A549 (cell line): ENCODE measurements at regions not wholly inside any gene's neighbourhood (a gene's known extent, or its start where the extent isn't known, plus 50 kb on each side); places are given as distances from the start of the nearest gene placed in this dataset.

Experiments
- ATAC-seq, 2 experiments: fragments of 200-7000 bp in 1 of 2; fragments of >200 bp in 1 of 2; cut with Nextera tagmentation in 1 of 2; cut with Tn5 transposase in 1 of 2; 3 replicates each; pipeline versions ENCODE4 v1.8.0 to v1.9.1; 2018 to 2020; ENCODE audit warnings: mild to moderate bottlenecking in 1 of 2, moderate library complexity in 1 of 2
- CTCF ChIA-PET: fragments of 300-600 bp; sonication (Branson Sonifier 250); formaldehyde crosslinking; extraction: SDS; loops from one replicate; lab custom pipeline; 2021; ENCODE audit warnings: antibody characterized with exemption, inconsistent platforms; lab: Yijun Ruan, JAX
- POLR2A ChIA-PET: fragments of 350-600 bp; formaldehyde crosslinking; extraction: SDS; loops from one replicate; lab custom pipeline; 2021; ENCODE audit warnings: antibody characterized with exemption, inconsistent platforms; lab: Yijun Ruan, JAX
- DNase-seq, 2 experiments: peaks; one replicate each; pipeline versions ENCODE4 v3.0.0 to v3.0.0-alpha.2; 2011 to 2016; ENCODE audit warnings: low read depth in 1 of 2, low spot score in 1 of 2
- FAIRE-seq: peaks from 2 replicates; lab custom pipeline; 2011; peaks lifted over from hg19 to GRCh38; lab: Jason Lieb, UNC
- H3K27ac ChIP-seq, 2 experiments: fragments of >200 bp; sonication (Bioruptor Twin); formaldehyde crosslinking; 3 replicates each; pipeline ENCODE4 v1.5.1; 2016 to 2017
- H3K4me1 ChIP-seq: fragments of >200 bp; sonication (Bioruptor Twin); formaldehyde crosslinking; 3 replicates; pipeline ENCODE4 v1.6.1; 2016
- H3K4me2 ChIP-seq: fragments of >200 bp; sonication (Bioruptor Twin); formaldehyde crosslinking; 3 replicates; pipeline ENCODE4 v1.6.1; 2016
- H3K4me3 ChIP-seq: fragments of >200 bp; sonication (Bioruptor Twin); formaldehyde crosslinking; 3 replicates; pipeline ENCODE4 v1.5.1; 2016
- H3K9me3 ChIP-seq: fragments of >200 bp; sonication (Bioruptor Twin); formaldehyde crosslinking; 3 replicates; pipeline ENCODE4 v1.6.1; 2016
- BCL3 ChIP-seq: fragments of >200 bp; sonication (Bioruptor Twin); formaldehyde crosslinking; IDR thresholded peaks from 3 replicates; pipeline ENCODE4 v1.6.1; 2016
- CBX8 ChIP-seq: fragments of 200-600 bp; sonication (generic); IDR thresholded peaks from 2 replicates; pipeline ENCODE4 v1.6.1; 2016
- CEBPB ChIP-seq, 2 experiments: fragments of >200 bp in 1 of 2; sonication (Bioruptor Twin) in 1 of 2; formaldehyde crosslinking in 1 of 2; IDR thresholded peaks; 2 replicates each; pipeline ENCODE4 v1.6.1; 2012 to 2016
- CHD2 ChIP-seq: fragments of 150-350 bp; IDR thresholded peaks from 2 replicates; pipeline ENCODE4 v1.6.1; 2014; ENCODE audit warnings: low read length; ENCODE audit not compliant: partially characterized antibody
- CHD4 ChIP-seq: fragments of 200-600 bp; sonication (generic); IDR thresholded peaks from 2 replicates; pipeline ENCODE4 v1.6.1; 2016; ENCODE audit warnings: antibody characterized with exemption, mild to moderate bottlenecking, borderline replicate concordance
- EHF ChIP-seq: fragments of 250-450 bp; sonication (Bioruptor Pico); IDR thresholded peaks from 2 replicates; pipeline ENCODE4 v1.5.0; 2020; ENCODE audit warnings: mild to moderate bottlenecking
- EHMT2 ChIP-seq: fragments of 200-600 bp; sonication (generic); IDR thresholded peaks from 2 replicates; pipeline ENCODE4 v1.6.1; 2016; ENCODE audit warnings: antibody characterized with exemption, low read depth, mild to moderate bottlenecking, moderate library complexity
- ESRRA ChIP-seq: fragments of 150-350 bp; IDR thresholded peaks from 2 replicates; pipeline ENCODE4 v1.6.1; 2014; ENCODE audit warnings: mild to moderate bottlenecking, low read length, borderline replicate concordance
- FOXS1 ChIP-seq: fragments of 250-450 bp; sonication (Bioruptor Pico); IDR thresholded peaks from 2 replicates; pipeline ENCODE4 v1.5.0; 2020; ENCODE audit warnings: mild to moderate bottlenecking, moderate library complexity
- HDAC2 ChIP-seq: fragments of 200-600 bp; sonication (generic); IDR thresholded peaks from 2 replicates; pipeline ENCODE4 v1.6.1; 2016
- HOXA7 ChIP-seq: fragments of 250-450 bp; sonication (Bioruptor Pico); IDR thresholded peaks from 2 replicates; pipeline ENCODE4 v1.5.0; 2020; ENCODE audit warnings: mild to moderate bottlenecking, moderate library complexity
- JUNB ChIP-seq: fragments of >200 bp; sonication (Bioruptor Twin); formaldehyde crosslinking; IDR thresholded peaks from 2 replicates; pipeline ENCODE4 v1.6.1; 2016
- KDM1A ChIP-seq: fragments of 200-600 bp; sonication (generic); IDR thresholded peaks from 2 replicates; pipeline ENCODE4 v1.6.1; 2016; ENCODE audit warnings: low read depth, mild to moderate bottlenecking
- MAFK ChIP-seq: fragments of 450-650 bp; IDR thresholded peaks from 2 replicates; pipeline ENCODE4 v1.6.1; 2014; ENCODE audit not compliant: partially characterized antibody
- MAX ChIP-seq: IDR thresholded peaks from 2 replicates; pipeline ENCODE4 v1.6.1; 2012
- MAZ ChIP-seq: fragments of 150-350 bp; IDR thresholded peaks from 2 replicates; pipeline ENCODE4 v1.6.1; 2014; ENCODE audit warnings: antibody characterized with exemption, low read depth, low read length, borderline replicate concordance
- MYC ChIP-seq: IDR thresholded peaks from 2 replicates; pipeline ENCODE4 v1.6.1; 2012; ENCODE audit warnings: mild to moderate bottlenecking, inconsistent platforms, low read length, improper control_type of control experiment, borderline replicate concordance
- NR3C1 ChIP-seq: fragments of >200 bp; sonication (Bioruptor Twin); formaldehyde crosslinking; IDR thresholded peaks from 3 replicates; pipeline ENCODE4 v1.6.1; 2017
- RAD21 ChIP-seq, 2 experiments: fragments of >200 bp in 1 of 2; sonication (Bioruptor Twin) in 1 of 2; formaldehyde crosslinking in 1 of 2; IDR thresholded peaks in 1 of 2; conservative IDR thresholded peaks in 1 of 2; 2 replicates in 1 of 2; 3 replicates in 1 of 2; pipeline ENCODE4 v1.6.1; 2012 to 2018; ENCODE audit warnings: inconsistent platforms in 1 of 2
- RARB ChIP-seq: fragments of 250-450 bp; sonication (Bioruptor Pico); IDR thresholded peaks from 2 replicates; pipeline ENCODE4 v1.8.0; 2021; ENCODE audit warnings: mild to moderate bottlenecking, moderate library complexity
- RNF2 ChIP-seq: fragments of 200-600 bp; sonication (generic); IDR thresholded peaks from 2 replicates; pipeline ENCODE4 v1.6.1; 2016; ENCODE audit warnings: low read depth, mild to moderate bottlenecking, antibody characterized with exemption, moderate library complexity, borderline replicate concordance
- SMC3 ChIP-seq: fragments of >200 bp; sonication (Bioruptor Twin); formaldehyde crosslinking; IDR thresholded peaks from 3 replicates; pipeline ENCODE4 v1.6.1; 2018; ENCODE audit warnings: inconsistent platforms
- TFCP2L1 ChIP-seq: fragments of 250-450 bp; sonication (Bioruptor Pico); IDR thresholded peaks from 2 replicates; pipeline ENCODE4 v1.5.0; 2021; ENCODE audit warnings: mild to moderate bottlenecking
- ZFP36 ChIP-seq: fragments of 450-650 bp; IDR thresholded peaks from 2 replicates; pipeline ENCODE4 v1.6.1; 2014; ENCODE audit warnings: borderline replicate concordance; ENCODE audit not compliant: partially characterized antibody
- WGBS: methylation state at CpG from one replicate; pipeline ENCODE4 v1.1.6; 2017; ENCODE audit errors: missing lambda C conversion rate; 5-methylcytosine and 5-hydroxymethylcytosine counted together
- TF ChIP-seq, protein P1 (sequence below): fragments of 450-650 bp; IDR thresholded peaks from 2 replicates; pipeline ENCODE4 v1.6.1; 2014; ENCODE audit warnings: antibody characterized with exemption
- TF ChIP-seq, protein P2 (sequence below): fragments of 250-450 bp; sonication (Bioruptor Pico); IDR thresholded peaks from 2 replicates; pipeline ENCODE4 v1.5.0; 2020; ENCODE audit warnings: low read depth, mild to moderate bottlenecking, moderate library complexity
- TF ChIP-seq, protein P3 (sequence below): fragments of 250-450 bp; sonication (Bioruptor Pico); IDR thresholded peaks from 2 replicates; pipeline ENCODE4 v1.5.0; 2021; ENCODE audit warnings: mild to moderate bottlenecking, moderate library complexity, borderline replicate concordance
- TF ChIP-seq, protein P4 (sequence below): IDR thresholded peaks from 2 replicates; pipeline ENCODE4 v1.6.1; 2012

GRCh38 chr2:198385856-198386255, 581.5 kb downstream of the PLCL1 start:
- DNase-seq (no peak), ATAC-seq (no peak)
- CTCF ChIA-PET, result no interaction called here
- Histone ChIP-seq H3K4me1 (no peaks in the 10 kb centered on the region), H3K9me3 (no peaks in the 10 kb centered on the region)
- POLR2A ChIA-PET, result no interaction called here
- no peak for TF ChIP-seq FOXS1
- TF ChIP-seq MAX, result no peak
- TF ChIP-seq HDAC2, result no peak
- TF ChIP-seq CHD2, result no peak
- TF ChIP-seq, all 56 proteins: peak for 0
- Histone ChIP-seq H3K27ac (no peak overlapping the region), H3K4me2 (no peak overlapping the region), H3K4me3 (no peak overlapping the region)
- FAIRE-seq, result no peak
- 16% methylated on average over 1 of the region's 1 CpG for WGBS

DNA sequence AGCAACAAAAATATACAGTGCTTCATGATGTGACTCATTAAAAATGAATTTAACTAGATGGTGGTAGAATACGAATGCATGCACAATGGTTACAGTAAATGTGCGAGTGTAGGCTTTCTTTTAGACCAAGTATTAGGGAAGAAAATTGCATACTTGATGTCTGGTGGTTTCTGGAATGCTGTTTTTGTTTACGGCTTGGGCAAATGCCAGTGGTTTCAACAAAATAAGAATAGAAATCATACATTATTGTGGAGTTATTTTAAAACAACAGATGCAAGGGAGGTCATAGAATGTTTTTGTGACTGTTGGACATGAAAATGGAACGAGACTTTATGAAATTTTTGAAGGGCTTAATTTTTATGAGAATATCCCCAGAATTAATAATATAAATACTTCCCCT, 580.9 kb downstream of the PLCL1 start:
- ChIA-PET CTCF (no interaction called here), POLR2A (no interaction called here)
- no peaks in the 10 kb centered on the region for H3K4me1 ChIP-seq
- no peak overlapping the region for H3K27ac ChIP-seq
- H3K4me2 ChIP-seq, result no peak overlapping the region
- 28% methylated on average over 4 of the region's 4 CpGs for WGBS
- ATAC-seq (no peak), FAIRE-seq (no peak), DNase-seq (no peak)
- H3K4me3 ChIP-seq, result no peak overlapping the region
- H3K9me3 ChIP-seq, result no peaks in the 10 kb centered on the region
- TF ChIP-seq RAD21 (conservative IDR thresholded peaks at IDR 0.05 in 1 of 2, IDR thresholded peaks at IDR 0.05 in 1 of 2) (no peak), CHD4 (no peak), MYC (no peak), TFCP2L1 (CRISPR knock-in tag) (no peak), ZFP36 (no peak), RARB (CRISPR knock-in tag) (no peak), ESRRA (no peak), MAZ (no peak), NR3C1 (no peak), CBX8 (no peak), JUNB (no peak)
- TF ChIP-seq, protein P1, sequence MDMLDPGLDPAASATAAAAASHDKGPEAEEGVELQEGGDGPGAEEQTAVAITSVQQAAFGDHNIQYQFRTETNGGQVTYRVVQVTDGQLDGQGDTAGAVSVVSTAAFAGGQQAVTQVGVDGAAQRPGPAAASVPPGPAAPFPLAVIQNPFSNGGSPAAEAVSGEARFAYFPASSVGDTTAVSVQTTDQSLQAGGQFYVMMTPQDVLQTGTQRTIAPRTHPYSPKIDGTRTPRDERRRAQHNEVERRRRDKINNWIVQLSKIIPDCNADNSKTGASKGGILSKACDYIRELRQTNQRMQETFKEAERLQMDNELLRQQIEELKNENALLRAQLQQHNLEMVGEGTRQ, result no peak
- TF ChIP-seq, protein P2, sequence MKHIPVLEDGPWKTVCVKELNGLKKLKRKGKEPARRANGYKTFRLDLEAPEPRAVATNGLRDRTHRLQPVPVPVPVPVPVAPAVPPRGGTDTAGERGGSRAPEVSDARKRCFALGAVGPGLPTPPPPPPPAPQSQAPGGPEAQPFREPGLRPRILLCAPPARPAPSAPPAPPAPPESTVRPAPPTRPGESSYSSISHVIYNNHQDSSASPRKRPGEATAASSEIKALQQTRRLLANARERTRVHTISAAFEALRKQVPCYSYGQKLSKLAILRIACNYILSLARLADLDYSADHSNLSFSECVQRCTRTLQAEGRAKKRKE (CRISPR knock-in tag), result no peak
- TF ChIP-seq, protein P3, sequence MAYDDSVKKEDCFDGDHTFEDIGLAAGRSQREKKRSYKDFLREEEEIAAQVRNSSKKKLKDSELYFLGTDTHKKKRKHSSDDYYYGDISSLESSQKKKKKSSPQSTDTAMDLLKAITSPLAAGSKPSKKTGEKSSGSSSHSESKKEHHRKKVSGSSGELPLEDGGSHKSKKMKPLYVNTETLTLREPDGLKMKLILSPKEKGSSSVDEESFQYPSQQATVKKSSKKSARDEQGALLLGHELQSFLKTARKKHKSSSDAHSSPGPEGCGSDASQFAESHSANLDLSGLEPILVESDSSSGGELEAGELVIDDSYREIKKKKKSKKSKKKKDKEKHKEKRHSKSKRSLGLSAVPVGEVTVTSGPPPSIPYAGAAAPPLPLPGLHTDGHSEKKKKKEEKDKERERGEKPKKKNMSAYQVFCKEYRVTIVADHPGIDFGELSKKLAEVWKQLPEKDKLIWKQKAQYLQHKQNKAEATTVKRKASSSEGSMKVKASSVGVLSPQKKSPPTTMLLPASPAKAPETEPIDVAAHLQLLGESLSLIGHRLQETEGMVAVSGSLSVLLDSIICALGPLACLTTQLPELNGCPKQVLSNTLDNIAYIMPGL, result no peak

DNA sequence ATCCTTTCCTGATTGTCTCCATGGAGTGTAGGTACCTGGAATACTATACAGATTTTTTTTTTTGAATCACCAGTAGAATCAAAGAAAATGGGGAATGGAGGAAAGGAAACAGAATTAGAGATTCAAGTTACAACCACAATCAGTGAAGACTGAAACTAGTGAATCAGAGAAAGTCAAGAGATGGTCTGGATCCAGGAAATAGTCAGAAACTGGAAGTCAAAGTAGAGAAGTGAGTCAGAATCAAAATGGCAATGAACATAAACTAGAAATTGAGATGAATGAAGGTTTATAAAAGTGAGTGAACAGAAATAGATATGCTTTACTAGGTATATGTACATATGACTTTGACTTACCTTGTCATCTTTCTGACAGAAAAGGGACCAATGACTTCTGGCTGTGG, 579.0 kb downstream of the PLCL1 start:
- Histone ChIP-seq H3K4me2 (no peak overlapping the region), H3K4me1 (no peaks in the 10 kb centered on the region), H3K4me3 (no peak overlapping the region), H3K27ac (no peak overlapping the region), H3K9me3 (no peaks in the 10 kb centered on the region)
- ATAC-seq, result no peak
- FAIRE-seq, result no peak
- CTCF ChIA-PET, result no interaction called here
- TF ChIP-seq EHMT2 (no peak), BCL3 (no peak), TFCP2L1 (CRISPR knock-in tag) (no peak), CEBPB (IDR thresholded peaks at IDR 0.05) (no peak), HOXA7 (no peak), RNF2 (no peak), MAFK (no peak), KDM1A (no peak), EHF (CRISPR knock-in tag) (no peak), SMC3 (no peak), ZFP36 (no peak), CHD2 (no peak)
- TF ChIP-seq, protein P4, sequence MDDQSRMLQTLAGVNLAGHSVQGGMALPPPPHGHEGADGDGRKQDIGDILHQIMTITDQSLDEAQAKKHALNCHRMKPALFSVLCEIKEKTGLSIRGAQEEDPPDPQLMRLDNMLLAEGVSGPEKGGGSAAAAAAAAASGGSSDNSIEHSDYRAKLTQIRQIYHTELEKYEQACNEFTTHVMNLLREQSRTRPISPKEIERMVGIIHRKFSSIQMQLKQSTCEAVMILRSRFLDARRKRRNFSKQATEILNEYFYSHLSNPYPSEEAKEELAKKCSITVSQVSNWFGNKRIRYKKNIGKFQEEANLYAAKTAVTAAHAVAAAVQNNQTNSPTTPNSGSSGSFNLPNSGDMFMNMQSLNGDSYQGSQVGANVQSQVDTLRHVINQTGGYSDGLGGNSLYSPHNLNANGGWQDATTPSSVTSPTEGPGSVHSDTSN, result no peak
- TF ChIP-seq, protein P3, result no peak
- no peak for DNase-seq
- POLR2A ChIA-PET, result no interaction called here
